Spleen (tissue), 11 donors: ENCODE measurements at regions not wholly inside any gene's neighbourhood (a gene's known extent, or its start where the extent isn't known, plus 50 kb on each side); places are given as distances from the start of the nearest gene placed in this dataset.
A peak's percentile ranks its signal among the peaks of the same experiment; 100 is the strongest.

Source experiments
- DNase-seq: peaks from one replicate; pipeline ENCODE4 v3.0.0-alpha.2; 2020
- H3K27ac ChIP-seq, 8 donors: fragments of 200-600 bp; sonication (generic) in 7 of 8; 1 replicate in 4 of 8; 2 replicates in 4 of 8; pipeline versions ENCODE4 v1.5.0 to v1.8.0; 2016 to 2021; ENCODE audit warnings: inconsistent platforms in 4 of 8, mild to moderate bottlenecking in 4 of 8, moderate library complexity in 1 of 8
- H3K27me3 ChIP-seq, 7 donors: fragments of 200-600 bp; sonication (generic) in 6 of 7; replicated peaks in 1 of 7; 1 replicate in 4 of 7; 2 replicates in 3 of 7; pipeline versions ENCODE4 v1.5.0 to v1.8.0; 2016 to 2021; ENCODE audit warnings: inconsistent platforms in 3 of 7, mild to moderate bottlenecking in 1 of 7
- H3K36me3 ChIP-seq, 6 donors: fragments of 200-600 bp; sonication (generic) in 5 of 6; 1 replicate in 4 of 6; 2 replicates in 2 of 6; pipeline versions ENCODE4 v1.5.0 to v1.8.0; 2016 to 2021; ENCODE audit warnings: inconsistent platforms in 2 of 6
- H3K4me1 ChIP-seq, 6 donors: fragments of 200-600 bp; sonication (generic) in 5 of 6; 1 replicate in 3 of 6; 2 replicates in 3 of 6; pipeline versions ENCODE4 v1.5.0 to v1.8.0; 2016 to 2021; ENCODE audit warnings: inconsistent platforms in 3 of 6
- H3K4me3 ChIP-seq, 8 donors: fragments of 200-600 bp; sonication (generic) in 7 of 8; 1 replicate in 4 of 8; 2 replicates in 4 of 8; pipeline versions ENCODE4 v1.5.0 to v1.8.0; 2016 to 2021; ENCODE audit warnings: inconsistent platforms in 4 of 8, mild to moderate bottlenecking in 4 of 8, moderate library complexity in 2 of 8
- H3K9me3 ChIP-seq, 8 donors: fragments of 200-600 bp; sonication (generic) in 7 of 8; 1 replicate in 4 of 8; 2 replicates in 4 of 8; pipeline versions ENCODE4 v1.5.0 to v1.8.0; 2016 to 2021; ENCODE audit warnings: inconsistent platforms in 4 of 8
- POLR2A ChIP-seq, 3 donors: fragments of 450-650 bp; IDR thresholded peaks; one replicate each; pipeline ENCODE4 v1.5.1; 2017; ENCODE audit warnings: antibody characterized with exemption in 3 of 3, mild to moderate bottlenecking in 1 of 3
- POLR2AphosphoS5 ChIP-seq, 3 donors: sonication (generic); formaldehyde crosslinking; IDR thresholded peaks; one replicate each; pipeline ENCODE4 v1.5.1; 2017; ENCODE audit warnings: antibody characterized with exemption in 3 of 3
- WGBS, 5 donors: extraction: QIAGEN DNeasy Blood & Tissue Kit in 3 of 5; methylation state at CpG; one replicate each; pipeline versions ENCODE4 v1.1.5 to v1.1.7; 2013 to 2018; 5-methylcytosine and 5-hydroxymethylcytosine counted together
- intact Hi-C: fragments of 100-400 bp; cut with DNase I; formaldehyde crosslinking; loops from one replicate; pipeline ENCODE4 v1.15.0; 2023; ENCODE audit warnings: low total_unique reads
- TF ChIP-seq, protein P1 (sequence below), 11 experiments: fragments of 200-600 bp in 7 of 11; fragments of 450-650 bp in 4 of 11; sonication (generic) in 4 of 11; IDR thresholded peaks in 8 of 11; conservative IDR thresholded peaks in 3 of 11; 1 replicate in 7 of 11; 2 replicates in 4 of 11; pipeline versions ENCODE4 v1.4.0 to v1.8.0; 2016 to 2021; ENCODE audit warnings: antibody characterized with exemption in 11 of 11, inconsistent platforms in 4 of 11, mild to moderate bottlenecking in 1 of 11
- donor health status: healthy with polysubstance abuse.
- donor health status: DM: no; HTN: no; CAD: no; lungs with moderate emphysema.
- donor health status: DM: no; HTN: no; CAD: no.
- donor health status: Bipolar disorder and iron deficiency.
- donor health status: healthy.
- donor health status: DM: no; HTN: no; CAD: no.
- donor health status: DM: yes; HTN: yes; CAD: no.

- TF ChIP-seq POLR2A (IDR thresholded peaks at IDR 0.05) (no peak), POLR2AphosphoS5 (IDR thresholded peaks at IDR 0.05) (no peak)
- Histone ChIP-seq H3K4me3 (no peak overlapping the region), H3K27me3 (no peaks in the 10 kb centered on the region), H3K27ac (no peak overlapping the region), H3K36me3 (no peaks in the 10 kb centered on the region), H3K9me3 (no peaks in the 10 kb centered on the region), H3K4me1 (peaks cover 0 to 33% (median 3%) of the 10 kb centered on the region in 6 donors)
- no peak for DNase-seq
- intact Hi-C loops = no loop called here
- WGBS, 5 donors = 75 to 87% (median 78%) methylated on average over 6 of the region's 6 CpGs
These were observed 120.1 kb downstream of the SNX18 start for GRCh38 chr5:54637654-54638053.

GRCh38 chr5:54634089-54634488 is 116.5 kb downstream of the SNX18 start:
- H3K27ac ChIP-seq = no peak overlapping the region
- intact Hi-C loops = no loop called here
- no peaks in the 10 kb centered on the region for H3K27me3 ChIP-seq

GRCh38 chr5:54632131-54632701 is 114.7 kb downstream of the SNX18 start:
- peak; percentile 66 for DNase-seq
- TF ChIP-seq POLR2AphosphoS5 (IDR thresholded peaks at IDR 0.05) (no peak), POLR2A (IDR thresholded peaks at IDR 0.05) (no peak)
- TF ChIP-seq, protein P1, sequence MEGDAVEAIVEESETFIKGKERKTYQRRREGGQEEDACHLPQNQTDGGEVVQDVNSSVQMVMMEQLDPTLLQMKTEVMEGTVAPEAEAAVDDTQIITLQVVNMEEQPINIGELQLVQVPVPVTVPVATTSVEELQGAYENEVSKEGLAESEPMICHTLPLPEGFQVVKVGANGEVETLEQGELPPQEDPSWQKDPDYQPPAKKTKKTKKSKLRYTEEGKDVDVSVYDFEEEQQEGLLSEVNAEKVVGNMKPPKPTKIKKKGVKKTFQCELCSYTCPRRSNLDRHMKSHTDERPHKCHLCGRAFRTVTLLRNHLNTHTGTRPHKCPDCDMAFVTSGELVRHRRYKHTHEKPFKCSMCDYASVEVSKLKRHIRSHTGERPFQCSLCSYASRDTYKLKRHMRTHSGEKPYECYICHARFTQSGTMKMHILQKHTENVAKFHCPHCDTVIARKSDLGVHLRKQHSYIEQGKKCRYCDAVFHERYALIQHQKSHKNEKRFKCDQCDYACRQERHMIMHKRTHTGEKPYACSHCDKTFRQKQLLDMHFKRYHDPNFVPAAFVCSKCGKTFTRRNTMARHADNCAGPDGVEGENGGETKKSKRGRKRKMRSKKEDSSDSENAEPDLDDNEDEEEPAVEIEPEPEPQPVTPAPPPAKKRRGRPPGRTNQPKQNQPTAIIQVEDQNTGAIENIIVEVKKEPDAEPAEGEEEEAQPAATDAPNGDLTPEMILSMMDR (IDR thresholded peaks at IDR 0.05 in 8 of 11, conservative IDR thresholded peaks at IDR 0.05 in 3 of 11) = no peak
- H3K9me3 ChIP-seq = peaks cover 0 to 11% (median 8%) of the 10 kb centered on the region in 8 donors
- H3K4me1 ChIP-seq = no peaks in the 10 kb centered on the region
- no peaks in the 10 kb centered on the region for H3K27me3 ChIP-seq
- no peaks in the 10 kb centered on the region for H3K36me3 ChIP-seq
- no peak overlapping the region for H3K27ac ChIP-seq
- intact Hi-C loops = no loop called here
- WGBS, 5 donors = 87 to 97% (median 90%) methylated on average over 6 of the region's 6 CpGs
- H3K4me3 ChIP-seq = no peak overlapping the region

More at GRCh38 chr5:54634089-54634488, 116.5 kb downstream of the SNX18 start:
- H3K36me3 ChIP-seq = no peaks in the 10 kb centered on the region
- H3K4me3 ChIP-seq = no peak overlapping the region
- peaks cover 0 to 11% (median 8%) of the 10 kb centered on the region in 8 donors for H3K9me3 ChIP-seq
- WGBS, 5 donors = 50 to 100% (median 55%) methylated on average over 1 of the region's 1 CpG
- TF ChIP-seq, protein P1 (IDR thresholded peaks at IDR 0.05 in 8 of 11, conservative IDR thresholded peaks at IDR 0.05 in 3 of 11) = no peak
- TF ChIP-seq POLR2A (IDR thresholded peaks at IDR 0.05) (no peak), POLR2AphosphoS5 (IDR thresholded peaks at IDR 0.05) (no peak)
- no peak for DNase-seq
- peaks cover 0 to 17% (median 3%) of the 10 kb centered on the region in 6 donors for H3K4me1 ChIP-seq

- peaks cover 0 to 11% (median 8%) of the 10 kb centered on the region in 8 donors for H3K9me3 ChIP-seq
- no peak for DNase-seq
- intact Hi-C loops = no loop called here
- H3K36me3 ChIP-seq = no peaks in the 10 kb centered on the region
- WGBS, 5 donors = 91 to 96% (median 92%) methylated on average over 5 of the region's 5 CpGs
- H3K27ac ChIP-seq = no peak overlapping the region
- H3K4me3 ChIP-seq = no peak overlapping the region
- TF ChIP-seq POLR2AphosphoS5 (IDR thresholded peaks at IDR 0.05) (no peak), POLR2A (IDR thresholded peaks at IDR 0.05) (no peak)
- TF ChIP-seq, protein P1 (IDR thresholded peaks at IDR 0.05 in 8 of 11, conservative IDR thresholded peaks at IDR 0.05 in 3 of 11) = no peak
- H3K4me1 ChIP-seq = peaks cover 0 to 7% (median 0%) of the 10 kb centered on the region in 6 donors
- no peaks in the 10 kb centered on the region for H3K27me3 ChIP-seq
These were observed 113.3 kb downstream of the SNX18 start for GRCh38 chr5:54630738-54631359.
